Kidney epithelial cell (primary cell): ENCODE measurements at regions not wholly inside any gene's neighbourhood (a gene's known extent, or its start where the extent isn't known, plus 50 kb on each side); places are given as distances from the start of the nearest gene placed in this dataset.

Source experiments
- DNase-seq: peaks from one replicate; pipeline ENCODE4 v3.0.0-alpha.2; 2010; ENCODE audit warnings: low read depth
- H3K27me3 ChIP-seq: 2 replicates; pipeline ENCODE4 v1.6.0; 2011; ENCODE audit warnings: low read length; ENCODE audit not compliant: control insufficient read depth, insufficient read depth
- H3K36me3 ChIP-seq: 2 replicates; pipeline ENCODE4 v1.5.1; 2011; ENCODE audit warnings: low read length; ENCODE audit not compliant: control insufficient read depth, insufficient read depth
- H3K4me3 ChIP-seq: 2 replicates; pipeline ENCODE4 v1.5.1; 2011; ENCODE audit warnings: low read depth, mild to moderate bottlenecking, control low read depth, low read length
- TF ChIP-seq, protein P1 (sequence below): IDR thresholded peaks from 2 replicates; pipeline ENCODE4 v1.5.1; 2011; ENCODE audit warnings: mild to moderate bottlenecking, moderate library complexity, low read length, control low read depth, inconsistent platforms; ENCODE audit not compliant: insufficient read depth, poor library complexity, severe bottlenecking

DNA sequence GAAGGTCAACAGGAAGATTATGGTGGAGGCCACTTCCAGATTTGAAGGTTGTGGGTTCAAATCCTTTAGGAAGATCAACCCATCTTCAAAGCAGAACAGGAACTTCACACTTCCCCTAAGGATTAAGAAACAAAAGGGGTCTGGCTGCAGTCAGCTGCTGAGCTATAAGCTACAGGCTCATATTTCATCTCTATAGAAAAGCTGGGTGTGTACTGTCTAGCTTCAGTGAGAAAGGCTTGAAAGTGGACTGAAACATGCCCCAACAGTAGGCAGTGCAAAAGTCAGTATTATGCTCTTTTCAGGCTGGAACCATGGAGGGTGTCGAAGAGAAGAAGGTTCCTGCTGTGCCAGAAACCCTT lies 60.1 kb upstream of the SPDEF start:
- Histone ChIP-seq H3K36me3 (no peaks in the 10 kb centered on the region), H3K4me3 (no peak overlapping the region), H3K27me3 (no peaks in the 10 kb centered on the region)
- no peak for DNase-seq
- TF ChIP-seq, protein P1, sequence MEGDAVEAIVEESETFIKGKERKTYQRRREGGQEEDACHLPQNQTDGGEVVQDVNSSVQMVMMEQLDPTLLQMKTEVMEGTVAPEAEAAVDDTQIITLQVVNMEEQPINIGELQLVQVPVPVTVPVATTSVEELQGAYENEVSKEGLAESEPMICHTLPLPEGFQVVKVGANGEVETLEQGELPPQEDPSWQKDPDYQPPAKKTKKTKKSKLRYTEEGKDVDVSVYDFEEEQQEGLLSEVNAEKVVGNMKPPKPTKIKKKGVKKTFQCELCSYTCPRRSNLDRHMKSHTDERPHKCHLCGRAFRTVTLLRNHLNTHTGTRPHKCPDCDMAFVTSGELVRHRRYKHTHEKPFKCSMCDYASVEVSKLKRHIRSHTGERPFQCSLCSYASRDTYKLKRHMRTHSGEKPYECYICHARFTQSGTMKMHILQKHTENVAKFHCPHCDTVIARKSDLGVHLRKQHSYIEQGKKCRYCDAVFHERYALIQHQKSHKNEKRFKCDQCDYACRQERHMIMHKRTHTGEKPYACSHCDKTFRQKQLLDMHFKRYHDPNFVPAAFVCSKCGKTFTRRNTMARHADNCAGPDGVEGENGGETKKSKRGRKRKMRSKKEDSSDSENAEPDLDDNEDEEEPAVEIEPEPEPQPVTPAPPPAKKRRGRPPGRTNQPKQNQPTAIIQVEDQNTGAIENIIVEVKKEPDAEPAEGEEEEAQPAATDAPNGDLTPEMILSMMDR = no peak

DNA sequence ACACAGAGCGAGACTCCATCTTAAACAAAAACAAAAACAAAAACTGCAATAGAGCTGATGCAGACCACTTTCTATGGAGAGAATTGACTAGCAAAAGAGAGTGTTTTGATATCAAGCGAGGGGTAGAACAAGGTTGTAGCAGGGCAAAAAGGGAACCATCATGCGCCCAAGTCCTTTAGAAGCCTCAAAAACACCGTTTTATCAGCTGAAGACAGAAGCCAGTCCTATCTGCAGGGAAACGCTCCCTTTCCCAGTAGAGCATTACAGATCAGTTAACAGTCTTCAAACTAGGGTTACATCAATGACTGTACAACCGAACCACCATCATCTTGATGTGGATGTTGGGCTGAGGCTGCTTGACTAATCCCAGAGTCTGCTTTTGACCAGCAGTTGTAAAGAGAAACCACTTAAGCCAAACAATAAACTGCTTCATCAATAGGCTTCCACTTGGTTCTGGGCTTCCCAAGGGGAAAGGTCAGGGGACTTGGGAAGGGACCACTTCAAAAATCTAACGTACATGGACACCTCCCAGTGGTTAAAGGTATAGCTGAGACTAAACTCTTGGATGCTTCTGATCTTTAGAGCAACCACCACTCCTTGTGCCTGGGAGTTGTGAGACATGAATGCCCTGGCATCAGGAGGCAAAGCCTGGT lies 59.6 kb upstream of the SPDEF start:
- TF ChIP-seq, protein P1 = no peak
- no peak for DNase-seq
- Histone ChIP-seq H3K27me3 (no peaks in the 10 kb centered on the region), H3K4me3 (no peak overlapping the region), H3K36me3 (no peaks in the 10 kb centered on the region)

DNA sequence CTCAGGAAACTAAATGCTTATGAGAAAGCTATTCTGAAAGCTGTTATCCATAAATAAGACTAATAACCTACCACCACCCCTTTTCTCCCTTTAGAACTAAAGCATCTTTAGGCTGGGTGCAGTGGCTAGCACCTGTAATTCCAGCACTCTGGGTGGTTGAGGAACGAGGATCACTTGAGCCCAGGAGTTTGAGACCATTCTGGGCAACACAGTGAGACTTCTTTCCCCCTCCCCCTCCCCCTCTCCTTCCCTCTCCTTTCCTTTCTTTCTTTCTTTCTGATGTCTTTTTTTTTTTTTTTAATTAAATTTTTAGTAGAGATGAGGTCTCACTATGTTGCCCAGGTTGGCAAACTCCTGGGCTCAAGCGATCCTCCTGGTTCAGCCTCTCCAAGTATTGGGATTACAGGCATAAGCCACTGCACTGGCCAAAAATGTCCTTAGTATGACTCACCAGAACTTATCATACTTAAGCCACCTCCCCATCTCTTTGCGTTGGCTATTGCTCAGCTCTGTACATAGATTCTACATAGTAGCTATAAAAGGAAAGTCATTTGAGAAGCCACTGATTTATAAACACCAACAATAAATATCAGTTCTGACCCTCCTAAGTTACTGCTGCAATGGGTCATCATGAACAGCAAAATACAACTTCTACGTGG lies 54.8 kb upstream of the SPDEF start:
- TF ChIP-seq, protein P1 = no peak
- DNase-seq = no peak
- no peaks in the 10 kb centered on the region for H3K36me3 ChIP-seq
- no peak overlapping the region for H3K4me3 ChIP-seq
- H3K27me3 ChIP-seq = no peaks in the 10 kb centered on the region

DNA sequence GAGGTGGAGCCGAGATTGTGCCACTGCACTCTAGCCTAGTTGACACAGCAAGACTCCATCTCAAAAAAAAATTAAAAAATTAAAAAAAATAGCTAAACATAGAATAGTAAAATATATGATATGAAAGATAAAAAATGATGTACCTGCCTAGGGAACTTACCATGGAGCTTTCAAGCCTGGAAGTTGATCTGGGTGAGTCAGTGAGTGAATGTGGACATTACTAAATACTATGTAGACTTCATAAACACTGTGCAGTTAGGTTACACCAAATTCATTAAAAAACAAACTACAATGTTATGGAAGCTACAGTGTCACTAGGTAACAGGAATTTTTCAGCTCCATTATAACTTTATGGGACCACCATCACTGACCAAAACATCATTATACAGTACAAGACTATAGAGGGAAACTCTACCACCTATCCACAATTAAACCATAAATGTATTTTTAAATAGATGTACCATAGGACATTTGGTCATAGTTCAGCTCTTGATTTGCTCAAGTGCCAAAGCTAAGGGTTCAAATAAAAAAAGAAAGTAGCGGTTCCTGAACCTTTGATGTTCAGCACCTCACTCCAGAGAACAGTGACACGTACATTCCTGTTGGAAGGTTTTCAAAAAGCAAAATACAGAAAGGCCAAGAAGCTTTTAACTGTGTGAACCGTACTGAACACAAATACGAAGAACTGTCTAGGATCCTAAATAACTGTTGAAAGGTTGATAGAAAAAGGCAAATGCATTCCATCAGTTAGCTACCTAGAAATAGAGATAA lies 52.4 kb upstream of the SPDEF start:
- no peak for DNase-seq
- Histone ChIP-seq H3K4me3 (no peak overlapping the region), H3K36me3 (no peaks in the 10 kb centered on the region), H3K27me3 (no peaks in the 10 kb centered on the region)
- TF ChIP-seq, protein P1 = no peak

DNA sequence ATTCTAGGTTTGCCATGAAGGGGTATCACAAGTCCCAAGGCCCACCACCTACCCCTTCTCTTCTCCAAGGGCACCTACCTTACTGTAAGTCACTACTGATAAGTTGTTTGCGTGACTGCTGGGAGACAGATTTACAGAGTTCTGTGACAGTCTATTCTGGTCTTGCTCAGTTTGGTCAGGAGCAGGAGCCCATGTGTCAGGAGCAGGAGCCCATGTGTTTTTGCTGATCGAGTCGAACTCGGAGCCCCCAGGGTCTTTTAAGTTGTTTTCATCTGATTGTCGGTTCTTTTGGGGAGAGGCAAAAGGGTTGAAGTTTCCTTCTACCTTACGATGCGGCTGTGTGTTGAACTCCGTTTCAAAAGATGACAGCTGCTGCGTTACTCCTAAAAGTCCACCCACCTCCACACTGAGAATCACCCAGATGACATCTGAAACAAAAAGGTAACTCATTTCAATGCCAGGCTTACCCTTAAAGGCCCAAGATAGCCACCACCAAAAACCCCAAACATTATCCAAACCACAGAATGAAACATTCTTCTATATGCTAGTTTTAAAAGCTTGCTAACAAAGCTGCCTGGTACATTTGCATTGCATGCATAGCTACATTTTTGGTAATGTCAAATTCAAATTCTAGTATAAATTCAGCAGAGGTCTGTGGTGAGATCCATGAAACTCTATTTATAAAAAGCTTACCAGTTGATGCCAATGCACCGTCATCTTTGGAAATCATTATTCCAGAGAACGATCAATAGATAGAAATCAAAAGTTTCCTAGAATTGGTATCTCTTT lies 50.5 kb upstream of the SPDEF start:
- TF ChIP-seq, protein P1 = no peak
- H3K27me3 ChIP-seq = no peaks in the 10 kb centered on the region
- H3K36me3 ChIP-seq = no peaks in the 10 kb centered on the region
- no peak overlapping the region for H3K4me3 ChIP-seq
- no peak for DNase-seq
